ENCODE measurements at regions not wholly inside any gene's neighbourhood (a gene's known extent, or its start where the extent isn't known, plus 50 kb on each side); places are given as distances from the start of the nearest gene placed in this dataset.

GRCh38 chr2:4718777-4719176 is 973.4 kb upstream of the SOX11 start:
- H3K4me2 ChIP-seq, result no peak overlapping the region
- H3K27me3 ChIP-seq (ENCODE audit: insufficient read depth, low read depth), result no peaks in the 10 kb centered on the region
- TF ChIP-seq EZH2 (IDR thresholded peaks at IDR 0.05; ENCODE audit: low read depth), result no peak
- TF ChIP-seq CTCF (conservative IDR thresholded peaks at IDR 0.05), result no peak
- no peaks in the 10 kb centered on the region for H3K4me1 ChIP-seq (replicated peaks; ENCODE audit: insufficient read depth)
- no TSS peak for BruUV-seq (replicated peaks)
- intact Hi-C loops (cut with micrococcal nuclease; ENCODE audit: unreplicated experiment), result no loop called here
- POLR2A ChIA-PET (ENCODE audit: unreplicated experiment), result no interaction called here
- H3K9me3 ChIP-seq (ENCODE audit: insufficient read depth, low read depth), result no peaks in the 10 kb centered on the region
- H3K27ac ChIP-seq, result no peak overlapping the region
- H4K20me1 ChIP-seq (ENCODE audit: insufficient read depth), result 0 out of 2 replicates have a peak, but pooled peaks cover 3% of the 10 kb centered on the region
- no peaks in the 10 kb centered on the region for H3K9me2 ChIP-seq (ENCODE audit: insufficient read depth)
- H3F3A ChIP-seq (ENCODE audit: insufficient read depth, low read depth), result no peaks in the 10 kb centered on the region
- no peak overlapping the region for H2AFZ ChIP-seq
- no peak for DNase-seq
- no peaks in the 10 kb centered on the region for H3K79me2 ChIP-seq (ENCODE audit: low read depth)
- no peaks in the 10 kb centered on the region for H3K36me3 ChIP-seq (ENCODE audit: low read depth)
- CTCF ChIA-PET, result no interaction called here
- H3K4me3 ChIP-seq, result no peak overlapping the region

DNA sequence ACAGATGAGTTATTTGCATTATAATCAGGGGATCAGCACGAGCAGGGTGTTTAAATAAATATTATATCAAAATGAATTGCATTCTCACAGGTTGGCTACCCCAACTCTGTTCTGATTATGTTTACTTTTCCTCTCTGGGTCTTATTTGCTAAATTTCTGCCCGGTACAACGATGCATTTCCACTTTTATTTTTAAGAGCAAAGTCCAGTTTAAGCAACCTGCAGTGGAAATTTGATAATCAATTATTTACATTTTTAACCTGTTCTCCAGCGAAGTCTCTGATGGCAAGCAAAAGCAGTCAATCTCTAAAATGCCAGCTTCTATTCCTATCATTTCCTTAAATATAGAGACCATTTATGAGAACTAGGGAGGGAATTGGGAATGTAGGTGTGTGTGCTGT is 966.6 kb upstream of the SOX11 start:
- intact Hi-C loops (cut with micrococcal nuclease; ENCODE audit: unreplicated experiment), result no loop called here
- TF ChIP-seq EZH2 (IDR thresholded peaks at IDR 0.05; ENCODE audit: low read depth), result no peak
- TF ChIP-seq CTCF (conservative IDR thresholded peaks at IDR 0.05), result no peak
- Histone ChIP-seq H4K20me1 (ENCODE audit: insufficient read depth) (0 out of 2 replicates have a peak, but pooled peaks cover 3% of the 10 kb centered on the region), H3K9me2 (ENCODE audit: insufficient read depth) (0 out of 2 replicates have a peak, but pooled peaks cover 8% of the 10 kb centered on the region), H3K79me2 (ENCODE audit: low read depth) (no peaks in the 10 kb centered on the region), H3K27ac (no peak overlapping the region), H3K4me3 (no peak overlapping the region), H3F3A (ENCODE audit: insufficient read depth, low read depth) (no peaks in the 10 kb centered on the region), H3K4me2 (no peak overlapping the region), H3K36me3 (ENCODE audit: low read depth) (no peaks in the 10 kb centered on the region), H3K9me3 (ENCODE audit: insufficient read depth, low read depth) (no peaks in the 10 kb centered on the region), H3K27me3 (ENCODE audit: insufficient read depth, low read depth) (no peaks in the 10 kb centered on the region; the same call in 1 of the 2 replicates), H2AFZ (no peak overlapping the region), H3K4me1 (replicated peaks; ENCODE audit: insufficient read depth) (no peaks in the 10 kb centered on the region)
- POLR2A ChIA-PET (ENCODE audit: unreplicated experiment), result interaction anchor here (0.6 kb wide), 1 partner anchor 31 kb away, joined by 4 read pairs; no protein-coding TSS in a partner anchor
- BruUV-seq (replicated peaks), result no TSS peak
- CTCF ChIA-PET, result no interaction called here
- DNase-seq, result no peak

DNA sequence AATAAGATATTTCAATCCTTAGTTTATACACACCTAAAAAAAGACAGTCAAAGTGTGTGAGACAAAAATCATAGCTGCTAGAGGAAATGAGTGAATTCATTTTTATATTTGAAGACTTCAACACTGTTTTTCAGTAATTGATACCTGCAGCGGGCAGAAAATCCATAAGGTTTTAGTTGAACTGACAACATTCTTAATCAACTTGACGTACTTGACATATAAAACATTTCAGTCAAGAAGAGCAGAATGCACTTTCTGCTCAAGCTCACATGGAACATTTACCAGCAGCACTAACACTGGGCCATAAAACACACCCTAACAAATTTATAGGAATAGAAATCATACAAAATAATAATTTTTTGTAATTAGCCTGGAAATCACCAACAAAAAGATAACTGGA is 959.6 kb upstream of the SOX11 start:
- Histone ChIP-seq H4K20me1 (ENCODE audit: insufficient read depth) (no peaks in the 10 kb centered on the region), H3K9me2 (ENCODE audit: insufficient read depth) (0 out of 2 replicates have a peak, but pooled peaks cover 8% of the 10 kb centered on the region), H3K36me3 (ENCODE audit: low read depth) (no peaks in the 10 kb centered on the region), H3F3A (ENCODE audit: insufficient read depth, low read depth) (no peaks in the 10 kb centered on the region), H3K9me3 (ENCODE audit: insufficient read depth, low read depth) (no peaks in the 10 kb centered on the region), H3K27ac (no peak overlapping the region), H3K4me2 (no peak overlapping the region), H3K27me3 (ENCODE audit: insufficient read depth, low read depth) (no peaks in the 10 kb centered on the region; the same call in 1 of the 2 replicates), H3K4me1 (replicated peaks; ENCODE audit: insufficient read depth) (no peaks in the 10 kb centered on the region), H2AFZ (no peak overlapping the region), H3K4me3 (no peak overlapping the region), H3K79me2 (ENCODE audit: low read depth) (no peaks in the 10 kb centered on the region)
- no peak for DNase-seq
- ChIA-PET POLR2A (ENCODE audit: unreplicated experiment) (no interaction called here), CTCF (no interaction called here)
- no peak for TF ChIP-seq EZH2 (IDR thresholded peaks at IDR 0.05; ENCODE audit: low read depth)
- BruUV-seq (replicated peaks), result no TSS peak
- intact Hi-C loops (cut with micrococcal nuclease; ENCODE audit: unreplicated experiment), result no loop called here
